Liver (tissue), 8 donors: ENCODE measurements at regions not wholly inside any gene's neighbourhood (a gene's known extent, or its start where the extent isn't known, plus 50 kb on each side); places are given as distances from the start of the nearest gene placed in this dataset.

Experiments used
- DNase-seq: peaks from one replicate; pipeline ENCODE4 v3.0.0-alpha.2; 2017; ENCODE audit warnings: low spot score
- H3K27ac ChIP-seq, 2 donors: one replicate each; pipeline ENCODE4 v1.7.0; 2013; ENCODE audit warnings: inconsistent platforms in 2 of 2, low read length in 2 of 2, control low read depth in 1 of 2, low read depth in 1 of 2, mild to moderate bottlenecking in 1 of 2
- H3K27me3 ChIP-seq, 4 donors: one replicate each; pipeline versions ENCODE4 v1.6.1 to v1.7.0; 2013; ENCODE audit warnings: low read length in 3 of 4, inconsistent platforms in 1 of 4, mild to moderate bottlenecking in 1 of 4, moderate library complexity in 1 of 4; ENCODE audit not compliant: control insufficient read depth in 4 of 4, insufficient read depth in 4 of 4
- H3K36me3 ChIP-seq, 4 donors: one replicate each; pipeline versions ENCODE4 v1.6.1 to v1.7.0; 2013; ENCODE audit warnings: low read length in 3 of 4, mild to moderate bottlenecking in 3 of 4, low read depth in 1 of 4, moderate library complexity in 1 of 4; ENCODE audit not compliant: control insufficient read depth in 4 of 4, insufficient read depth in 3 of 4
- H3K4me1 ChIP-seq, 4 donors: one replicate each; pipeline versions ENCODE4 v1.6.1 to v1.7.0; 2013; ENCODE audit warnings: low read length in 3 of 4, mild to moderate bottlenecking in 3 of 4, moderate library complexity in 1 of 4; ENCODE audit not compliant: control insufficient read depth in 4 of 4, insufficient read depth in 4 of 4
- H3K4me3 ChIP-seq, 3 donors: one replicate each; pipeline versions ENCODE4 v1.6.1 to v1.7.0; 2013; ENCODE audit warnings: low read length in 3 of 3, control low read depth in 1 of 3, low read depth in 1 of 3, mild to moderate bottlenecking in 1 of 3
- H3K9ac ChIP-seq, 2 donors: one replicate each; pipeline ENCODE4 v1.7.0; 2013; ENCODE audit warnings: low read length in 2 of 2, mild to moderate bottlenecking in 2 of 2, moderate library complexity in 2 of 2, control low read depth in 1 of 2, low read depth in 1 of 2
- H3K9me3 ChIP-seq, 4 donors: one replicate each; pipeline versions ENCODE4 v1.6.1 to v1.7.0; 2013; ENCODE audit warnings: low read length in 3 of 4; ENCODE audit not compliant: control insufficient read depth in 4 of 4
- CTCF ChIP-seq: fragments of 150-350 bp; IDR thresholded peaks from 2 replicates; pipeline ENCODE4 v1.5.1; 2017; ENCODE audit warnings: improper control_type of control experiment, low read depth, low read length; ENCODE audit not compliant: missing input control
- FOXA2 ChIP-seq: IDR thresholded peaks from 2 replicates; pipeline ENCODE4 v1.6.1; 2016; ENCODE audit warnings: antibody characterized with exemption
- JUND ChIP-seq, 2 donors: IDR thresholded peaks; 2 replicates each; pipeline ENCODE4 v1.6.1; 2016; ENCODE audit warnings: antibody characterized with exemption in 2 of 2
- MAX ChIP-seq: IDR thresholded peaks from 2 replicates; pipeline ENCODE4 v1.6.1; 2016; ENCODE audit warnings: antibody characterized with exemption
- RAD21 ChIP-seq, 2 donors: IDR thresholded peaks; 2 replicates each; pipeline ENCODE4 v1.6.1; 2016; ENCODE audit warnings: antibody characterized with exemption in 2 of 2, mild to moderate bottlenecking in 2 of 2
- REST ChIP-seq: IDR thresholded peaks from 2 replicates; pipeline ENCODE4 v1.6.1; 2016; ENCODE audit warnings: antibody characterized with exemption, mild to moderate bottlenecking
- SP1 ChIP-seq: IDR thresholded peaks from 2 replicates; pipeline ENCODE4 v1.6.1; 2018; ENCODE audit warnings: antibody characterized with exemption, mild to moderate bottlenecking
- YY1 ChIP-seq: IDR thresholded peaks from 2 replicates; pipeline ENCODE4 v1.6.1; 2016; ENCODE audit warnings: antibody characterized with exemption, mild to moderate bottlenecking
- ZBTB33 ChIP-seq: IDR thresholded peaks from 2 replicates; pipeline ENCODE4 v1.6.1; 2016; ENCODE audit warnings: antibody characterized with exemption
- WGBS: extraction: QIAGEN DNeasy Blood & Tissue Kit; methylation state at CpG from one replicate; pipeline ENCODE4 v1.1.7; 2013; 5-methylcytosine and 5-hydroxymethylcytosine counted together
- donor health status: healthy.
- donor health status: healthy.
- donor health status: healthy.
- donor health status: healthy.
- donor health status: healthy.

- TF ChIP-seq REST (no peak), FOXA2 (no peak), YY1 (no peak), ZBTB33 (no peak)
Observed at GRCh38 chr4:20490734-20491133, 209.5 kb upstream of the PACRGL start (continued).

GRCh38 chr4:20493761-20494353 is 206.4 kb upstream of the PACRGL start:
- no peaks in the 10 kb centered on the region for H3K9me3 ChIP-seq
- 88% methylated on average over 1 of the region's 1 CpG for WGBS
- H3K36me3 ChIP-seq, result no peaks in the 10 kb centered on the region
- H3K27me3 ChIP-seq, result no peaks in the 10 kb centered on the region
- TF ChIP-seq JUND (IDR thresholded peaks at IDR 0.05) (no peak), MAX (no peak), REST (no peak)
- no peaks in the 10 kb centered on the region for H3K4me1 ChIP-seq
- H3K27ac ChIP-seq, result no peak overlapping the region
- H3K4me3 ChIP-seq, result no peak overlapping the region
- DNase-seq, result no peak
- H3K9ac ChIP-seq, result no peak overlapping the region

GRCh38 chr4:20496068-20496467 is 204.2 kb upstream of the PACRGL start:
- Histone ChIP-seq H3K4me3 (no peak overlapping the region), H3K9ac (no peak overlapping the region), H3K27me3 (no peaks in the 10 kb centered on the region), H3K36me3 (no peaks in the 10 kb centered on the region), H3K9me3 (no peaks in the 10 kb centered on the region), H3K27ac (no peak overlapping the region), H3K4me1 (no peaks in the 10 kb centered on the region)
- 94% methylated on average over 1 of the region's 1 CpG for WGBS
- no peak for DNase-seq
- TF ChIP-seq MAX, result no peak
- no peak for TF ChIP-seq YY1
- no peak for TF ChIP-seq RAD21 (IDR thresholded peaks at IDR 0.05)
- no peak for TF ChIP-seq CTCF
- TF ChIP-seq REST, result no peak
- no peak for TF ChIP-seq SP1
- no peak for TF ChIP-seq ZBTB33
